NCI-H2196 treated with DMSO at 0.1 percent for 48 hours (cell line): ENCODE measurements at regions not wholly inside any gene's neighbourhood (a gene's known extent, or its start where the extent isn't known, plus 50 kb on each side); places are given as distances from the start of the nearest gene placed in this dataset.
"Not testable (repeated sequence)": the region's sequence is repeated elsewhere in the genome, so short reads cannot be mapped to it uniquely, and the experiment has no call there.

Source experiments
- DNase-seq: peaks from one replicate; lab custom pipeline; 2025; ENCODE audit not compliant: unreplicated experiment; lab: John Stamatoyannopoulos, UW

DNA sequence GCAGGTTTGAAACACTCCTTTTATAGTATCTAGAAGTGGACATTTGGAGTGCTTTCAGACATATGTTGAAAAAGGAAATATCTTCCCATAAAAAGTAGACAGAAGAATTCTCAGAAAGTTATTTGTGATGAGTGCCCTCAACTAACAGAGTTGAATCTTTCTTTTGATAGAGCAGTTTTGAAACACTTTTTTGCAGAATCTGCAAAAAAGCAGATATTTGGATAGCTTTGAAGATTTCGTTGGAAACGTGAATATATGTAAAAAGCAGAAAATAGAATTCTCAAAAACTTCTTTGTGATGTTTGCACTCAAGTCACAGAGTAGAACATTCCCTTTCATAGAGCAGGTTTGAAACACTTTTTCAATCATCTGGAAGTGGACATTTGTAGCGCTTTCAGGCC is 676.4 kb upstream of the ZNF337 start:
- not testable (repeated sequence) for DNase-seq

DNA sequence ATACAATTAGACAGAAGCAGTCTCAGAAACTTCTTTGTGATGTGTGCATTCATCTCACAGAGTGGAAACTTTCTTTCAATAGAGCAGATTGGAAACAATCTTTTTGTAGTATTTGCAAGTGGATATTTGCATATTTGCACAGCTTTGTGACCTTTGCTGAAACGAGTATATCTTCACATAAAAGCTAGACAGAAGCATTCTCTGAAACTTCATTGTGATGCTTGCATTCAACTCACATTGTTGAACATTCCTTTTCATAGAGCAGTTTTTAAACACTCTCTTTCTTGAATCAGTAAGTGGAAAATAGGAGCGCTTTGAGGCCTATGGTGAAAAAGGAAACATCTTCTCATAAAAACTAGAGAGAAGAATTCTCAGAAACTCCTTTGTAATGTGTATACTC is 657.9 kb upstream of the ZNF337 start:
- no peak for DNase-seq

DNA sequence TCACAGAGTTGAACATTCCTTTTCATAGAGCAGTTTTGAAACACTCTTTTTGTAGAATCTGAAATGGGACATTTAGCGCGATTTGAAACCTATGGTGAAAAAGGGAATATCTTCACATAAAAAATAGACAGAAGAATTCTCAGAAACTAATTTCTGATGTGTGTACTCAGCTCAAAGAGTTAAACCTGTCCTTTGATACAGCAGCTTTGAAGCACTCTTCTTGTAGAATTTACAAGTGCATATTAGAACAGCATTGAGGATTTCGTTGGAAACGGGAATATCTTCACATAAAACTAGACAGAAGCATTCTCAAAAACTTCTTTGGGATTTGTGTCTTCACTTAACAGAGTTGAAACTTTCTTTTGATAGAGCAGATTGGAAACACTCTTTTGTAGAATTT is 650.7 kb upstream of the ZNF337 start:
- DNase-seq = no peak

DNA sequence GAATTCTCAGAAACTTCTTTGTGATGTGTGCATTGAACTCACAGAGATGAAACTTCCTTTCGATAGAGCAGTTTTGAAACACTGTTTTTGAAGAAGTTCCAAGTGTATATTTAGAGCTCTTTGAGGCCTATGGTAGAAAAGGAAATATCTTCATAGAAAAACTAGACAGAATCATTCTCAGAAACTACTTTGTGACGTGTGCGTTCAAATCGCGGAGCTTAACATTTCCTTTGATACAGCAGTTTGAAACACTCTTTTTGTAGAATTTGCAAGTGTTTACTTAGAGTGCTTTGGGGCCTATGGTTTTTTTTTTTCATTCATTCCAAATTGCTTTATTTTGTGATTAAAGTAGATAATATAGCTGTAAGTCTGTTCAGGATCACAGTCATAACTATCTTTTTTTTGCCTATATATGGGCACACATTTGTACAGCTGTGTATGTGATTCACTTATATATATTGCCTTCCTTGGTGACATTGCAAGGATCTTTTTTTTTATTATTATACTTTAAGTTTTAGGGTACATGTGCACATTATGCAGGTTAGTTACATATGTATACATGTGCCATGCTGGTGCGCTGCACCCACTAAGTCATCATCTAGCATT is 643.9 kb upstream of the ZNF337 start:
- not testable (repeated sequence) for DNase-seq

DNA sequence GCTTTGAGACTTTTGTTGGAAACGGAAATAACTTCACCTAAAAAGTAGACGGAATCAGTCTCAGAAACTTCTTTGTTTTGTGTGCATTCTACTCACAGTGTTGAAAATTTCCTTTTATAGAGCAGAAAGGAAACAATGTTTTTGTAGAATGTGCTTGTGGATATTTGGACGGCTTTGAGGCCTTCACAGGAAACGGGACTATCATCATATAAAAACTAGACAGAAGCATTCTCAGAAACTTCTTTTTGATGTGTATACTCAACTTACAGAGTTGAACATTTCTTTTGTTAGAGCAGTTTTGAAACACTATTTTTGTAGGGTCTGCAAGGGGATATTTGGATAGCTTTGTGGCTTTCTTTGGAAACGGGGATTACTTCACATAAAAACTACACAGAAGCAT is 627.5 kb upstream of the ZNF337 start:
- no peak for DNase-seq

DNA sequence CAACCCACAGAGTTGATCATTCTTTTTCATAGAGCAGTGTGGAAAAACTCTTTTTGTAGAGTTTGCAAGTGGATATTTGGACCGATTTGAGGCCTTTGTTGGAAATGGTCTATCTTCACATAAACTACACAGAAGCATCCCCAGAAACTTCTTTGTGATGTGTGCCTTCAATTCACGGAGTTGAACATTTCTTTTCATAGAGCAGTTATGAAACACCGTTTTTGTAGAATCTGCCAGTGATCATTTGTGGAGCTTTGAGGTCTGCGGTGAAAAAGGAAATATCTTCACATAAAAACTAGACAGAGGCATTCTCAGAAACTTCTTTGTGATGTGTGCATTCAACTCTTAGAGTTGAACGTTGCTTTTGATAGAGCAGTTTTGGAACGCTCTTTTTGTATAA is 618.4 kb upstream of the ZNF337 start:
- no peak for DNase-seq

DNA sequence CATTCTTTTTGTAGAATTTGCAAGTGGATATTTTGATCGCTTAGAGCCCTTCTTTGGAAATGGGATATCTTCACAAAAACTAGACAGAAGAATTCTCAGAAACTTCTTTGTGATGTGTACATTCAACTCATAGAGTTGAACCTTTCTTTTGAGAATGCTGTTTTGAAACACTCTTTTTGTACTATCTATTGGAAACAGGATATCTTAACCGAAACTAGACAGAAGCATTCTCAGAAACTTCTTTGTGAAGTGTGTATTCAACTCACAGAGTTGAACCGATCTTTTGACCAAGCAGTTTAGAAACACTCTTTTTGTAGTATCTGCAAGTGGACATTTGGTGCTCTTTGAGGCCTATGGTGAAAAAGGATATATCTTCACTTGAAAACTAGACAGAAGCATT is 613.1 kb upstream of the ZNF337 start:
- DNase-seq = not testable (repeated sequence)

DNA sequence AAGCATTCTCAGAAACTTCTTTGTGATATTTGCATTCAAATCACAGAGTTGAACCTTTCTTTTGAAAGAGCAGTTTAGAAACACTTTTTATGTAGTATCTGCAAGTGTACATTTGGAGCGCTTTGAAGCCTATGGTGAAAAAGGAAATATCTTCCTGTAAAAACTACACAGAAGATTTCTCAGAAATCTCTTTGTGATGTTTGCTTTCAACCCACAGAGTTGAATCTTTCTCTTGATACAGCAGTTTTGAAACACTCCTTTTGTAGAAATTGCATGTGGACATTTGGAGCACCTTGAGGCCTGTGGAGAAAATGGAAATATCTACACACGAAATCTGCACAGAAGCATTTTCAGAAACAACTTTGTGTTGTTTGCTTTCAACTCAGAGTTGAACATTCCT is 612.3 kb upstream of the ZNF337 start:
- DNase-seq = no peak

DNA sequence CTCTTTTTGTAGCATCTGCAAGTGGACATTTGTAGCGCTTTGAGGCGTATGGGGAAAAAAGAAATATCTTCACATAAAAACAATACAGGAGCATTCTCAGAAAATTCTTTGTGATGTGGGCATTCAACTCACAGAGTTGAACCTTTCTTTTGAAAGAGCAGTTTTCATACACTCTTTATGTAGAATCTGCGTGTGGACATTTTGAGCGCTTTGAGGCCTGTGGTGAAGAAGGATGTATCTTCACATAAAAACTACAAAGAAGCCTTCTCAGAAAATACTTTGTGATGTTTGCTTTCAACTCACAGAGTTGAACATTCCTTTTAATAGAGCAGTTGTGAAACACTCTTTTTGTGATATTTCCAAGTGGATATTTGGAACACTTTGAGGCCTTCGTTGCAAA is 598.4 kb upstream of the ZNF337 start:
- DNase-seq = no peak

DNA sequence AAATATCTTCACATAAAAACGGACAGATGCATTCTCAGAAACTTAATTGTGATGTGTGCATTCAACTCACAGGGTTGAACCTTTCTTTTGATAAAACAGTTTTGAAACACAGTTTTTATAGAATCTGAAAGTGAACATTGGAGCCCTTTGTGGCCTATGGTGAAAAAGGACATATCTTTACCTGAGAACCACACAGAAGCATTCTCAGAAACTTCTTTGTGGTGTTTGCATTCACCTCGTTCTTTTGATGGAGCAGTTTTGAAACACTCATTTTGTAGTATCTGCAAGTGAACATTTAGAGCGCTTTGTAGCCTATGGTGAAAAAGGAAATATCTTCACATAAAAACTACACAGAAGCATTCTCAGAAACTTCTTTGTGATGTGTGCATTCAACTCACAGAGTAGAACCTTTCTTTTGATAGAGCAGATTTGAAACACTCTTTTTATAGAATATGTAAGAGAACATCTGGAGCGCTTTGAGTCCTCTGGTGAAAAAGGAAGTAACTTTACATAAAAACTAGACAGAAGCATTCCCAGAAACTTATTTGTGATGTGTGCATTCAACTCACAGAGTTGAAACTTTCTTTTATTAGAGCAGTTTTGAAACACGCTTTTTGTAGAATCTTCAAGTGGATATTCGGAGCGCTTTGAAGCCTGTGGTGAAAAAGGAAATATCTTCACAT is 591.9 kb upstream of the ZNF337 start:
- not testable (repeated sequence) for DNase-seq

DNA sequence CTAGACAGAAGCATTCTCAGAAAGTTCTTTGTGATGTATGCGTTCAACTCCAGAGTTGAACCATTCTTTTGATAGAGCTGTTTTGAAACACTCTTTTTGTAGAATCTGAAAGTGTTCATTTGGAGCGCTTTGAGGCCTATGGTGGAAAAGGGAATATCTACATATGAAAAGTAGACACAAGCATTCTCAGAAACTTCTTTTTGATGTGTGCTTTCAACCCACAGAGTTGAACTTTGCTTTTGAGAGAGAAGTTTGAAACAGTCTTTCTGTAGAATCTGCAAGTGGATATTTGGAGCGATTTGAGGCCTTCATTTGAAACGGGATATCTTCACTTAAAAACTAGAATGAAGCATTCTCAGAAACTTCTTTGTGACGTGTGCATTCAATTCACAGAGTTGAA is 582.6 kb upstream of the ZNF337 start:
- no peak for DNase-seq

DNA sequence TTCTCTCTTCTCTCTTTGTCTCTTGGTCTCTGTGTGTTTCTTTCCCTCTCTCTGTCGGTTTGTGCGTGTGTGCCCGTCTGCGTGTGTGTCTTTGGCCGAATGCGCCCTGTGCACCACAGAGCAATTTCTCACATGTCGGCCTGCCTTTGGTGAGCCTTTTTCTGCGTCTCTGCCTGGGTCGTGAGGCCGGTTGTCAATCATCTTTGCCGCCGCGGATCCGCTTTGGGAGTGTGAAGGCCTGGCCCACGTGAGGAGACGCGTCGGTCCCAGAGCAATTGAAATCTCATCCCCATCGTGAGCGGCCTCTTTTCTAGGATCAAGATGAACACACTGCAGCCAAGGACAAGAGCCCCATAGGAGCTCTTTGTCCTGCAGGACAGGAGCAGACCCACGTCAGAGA is 580.7 kb upstream of the ZNF337 start:
- no peak for DNase-seq

DNA sequence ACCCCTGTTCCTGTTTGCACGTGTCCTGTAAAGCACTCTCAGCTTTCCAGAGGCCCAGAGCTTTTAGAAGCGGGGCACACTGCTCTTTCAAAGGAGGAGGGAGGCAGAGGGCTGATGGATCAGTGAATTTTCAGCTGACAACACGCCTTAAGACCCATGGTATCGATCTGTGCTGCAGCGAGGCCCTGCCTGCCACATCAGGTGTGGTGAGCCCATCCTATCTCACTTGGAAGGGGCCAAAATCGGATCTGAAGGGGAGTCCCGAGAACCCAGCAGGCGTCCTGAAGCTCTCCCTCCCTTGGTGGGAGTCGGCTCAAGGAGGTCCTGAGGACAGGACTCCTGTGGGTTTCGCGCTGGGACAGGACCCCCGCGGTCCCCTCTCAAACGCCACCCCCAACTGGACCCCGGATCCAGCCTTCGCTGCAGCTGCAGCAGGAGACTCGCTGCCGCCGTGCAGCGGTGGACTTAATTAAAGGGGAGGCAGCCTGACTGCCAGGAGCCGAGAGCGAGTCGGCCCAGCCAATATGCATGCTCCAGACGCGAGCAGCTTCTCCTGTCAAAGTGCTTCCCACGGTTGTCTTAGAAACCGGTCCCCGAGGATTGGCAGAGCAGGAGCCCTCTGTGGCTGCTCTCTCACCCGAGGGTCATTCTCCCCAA is 580.0 kb upstream of the ZNF337 start:
- no peak for DNase-seq

DNA sequence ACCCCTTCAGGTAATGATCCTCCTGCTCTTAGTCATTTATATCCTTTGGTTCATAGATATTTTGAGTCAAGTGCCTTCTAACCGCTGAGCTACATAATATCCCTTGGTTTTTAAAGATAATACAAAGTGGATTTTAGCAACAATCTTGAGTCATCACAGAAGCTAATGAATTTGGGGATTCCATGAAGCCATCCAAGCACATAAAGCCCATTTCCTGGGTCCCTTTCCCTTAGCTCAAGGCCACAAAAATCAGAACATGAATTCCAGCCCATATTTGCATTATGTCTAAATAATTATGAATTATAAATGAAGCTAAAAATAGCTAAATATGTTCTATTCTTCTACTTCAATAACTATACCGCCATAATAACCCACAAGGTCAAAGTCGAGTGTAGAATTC is 572.1 kb upstream of the ZNF337 start:
- not testable (repeated sequence) for DNase-seq

DNA sequence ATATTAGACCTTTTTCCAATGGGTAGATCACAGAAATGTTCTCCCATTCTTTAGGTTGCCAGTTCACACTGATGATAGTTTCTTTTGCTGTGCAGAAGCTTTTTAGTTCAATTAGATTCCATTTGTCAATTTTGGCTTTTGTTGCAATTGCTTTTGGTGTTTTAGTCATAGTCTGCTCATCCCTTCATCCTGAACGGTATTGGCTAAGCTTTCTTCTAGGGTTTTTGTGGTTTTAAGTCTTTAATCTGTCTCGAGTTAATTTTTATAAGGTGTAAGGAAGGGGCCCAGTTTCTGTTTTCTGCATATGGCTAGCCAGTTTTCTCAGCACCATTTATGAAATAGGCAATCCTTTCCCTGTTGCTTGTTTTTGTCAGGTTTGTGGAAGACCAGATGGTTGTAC is 564.3 kb upstream of the ZNF337 start:
- not testable (repeated sequence) for DNase-seq

DNA sequence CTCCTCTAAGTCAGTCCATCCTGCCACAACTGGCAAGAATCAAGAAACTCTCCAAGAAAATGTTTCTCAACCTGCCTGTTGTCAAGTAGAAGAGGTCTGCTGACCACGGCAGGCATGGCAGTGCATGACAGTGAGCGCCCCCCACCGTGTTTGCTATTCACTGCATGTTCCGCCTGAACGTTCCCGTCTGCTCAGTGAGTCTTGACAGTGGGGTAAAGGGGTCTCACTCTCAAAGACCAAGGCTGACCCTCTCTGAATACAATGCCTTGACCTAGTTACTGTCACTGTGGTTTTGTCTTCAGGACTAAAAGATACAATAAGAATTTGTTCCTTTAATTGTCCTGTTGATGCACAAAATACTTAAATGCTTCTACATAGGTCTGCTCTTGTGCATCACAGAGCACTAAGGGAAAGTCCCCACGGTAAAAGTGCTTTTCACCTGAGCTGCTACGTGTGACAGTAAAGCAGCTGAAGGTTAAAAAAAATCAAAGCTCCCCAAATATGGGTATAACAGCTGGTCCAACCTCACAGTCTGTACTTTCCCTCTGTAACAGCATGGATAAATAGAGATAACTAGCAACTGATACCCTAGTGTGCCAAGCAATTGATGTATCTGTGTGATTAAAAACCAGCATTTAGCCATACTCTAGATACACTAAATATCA is 555.8 kb upstream of the ZNF337 start:
- DNase-seq = not testable (repeated sequence)

DNA sequence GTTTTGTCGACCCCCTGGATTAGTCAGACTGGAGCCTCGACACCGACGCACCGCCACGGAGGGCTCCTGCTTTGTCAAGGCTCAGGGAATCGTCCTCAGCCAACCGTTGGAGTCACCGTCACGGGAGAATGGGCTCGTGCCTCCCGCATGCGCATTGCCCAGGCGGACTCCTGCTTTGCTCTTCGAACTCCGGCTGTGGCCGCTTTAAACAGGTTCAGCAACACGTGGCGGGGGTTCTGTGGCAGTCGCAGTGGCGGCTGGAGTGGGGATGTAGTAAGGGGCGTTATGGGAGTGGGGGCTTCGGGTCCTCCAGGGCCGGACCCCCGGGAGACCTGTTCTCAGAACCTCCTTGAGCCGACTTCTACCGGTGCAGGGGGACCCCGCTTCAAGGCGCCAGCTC is 554.7 kb upstream of the ZNF337 start:
- DNase-seq = not testable (repeated sequence)

DNA sequence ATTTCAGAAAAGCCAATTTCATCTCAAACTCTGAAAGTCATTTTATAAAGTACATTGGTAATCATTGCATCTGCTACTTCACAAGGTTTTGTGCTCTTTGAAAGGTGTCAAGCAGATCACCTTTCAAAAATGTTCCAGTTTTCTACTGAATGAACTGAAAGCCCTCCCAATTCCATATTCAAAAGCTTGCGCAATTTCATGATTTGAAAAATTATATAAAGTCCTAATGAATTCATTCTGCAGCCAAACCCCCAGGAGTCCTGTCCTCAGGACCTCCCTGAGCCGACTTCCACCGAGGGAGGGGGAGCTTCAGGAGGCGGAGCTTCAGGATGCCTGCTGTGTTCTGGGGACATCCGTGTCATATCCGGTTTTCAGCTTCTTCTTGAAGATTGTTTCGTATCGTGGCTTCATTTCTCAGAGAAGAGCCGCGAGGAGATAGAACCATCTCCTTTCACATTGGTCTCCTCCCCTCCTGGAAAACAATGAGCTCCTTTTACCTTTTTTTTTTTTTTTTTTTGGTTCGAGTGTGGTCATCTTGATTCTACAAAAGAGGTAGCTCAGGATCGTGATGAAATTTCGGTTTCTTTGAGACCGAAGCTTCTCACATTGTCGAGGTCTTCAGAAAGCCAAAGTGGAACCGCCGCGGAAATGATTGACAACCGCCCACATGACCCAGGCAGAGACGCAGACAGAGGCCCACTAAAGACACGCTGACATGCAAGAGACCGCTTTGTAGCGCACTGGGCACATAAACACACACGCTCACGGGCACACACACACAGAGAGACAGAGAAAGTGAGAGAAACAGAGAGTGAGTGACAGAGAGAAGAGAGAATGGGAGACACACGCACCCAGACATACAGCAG is 553.8 kb upstream of the ZNF337 start:
- DNase-seq = not testable (repeated sequence)

DNA sequence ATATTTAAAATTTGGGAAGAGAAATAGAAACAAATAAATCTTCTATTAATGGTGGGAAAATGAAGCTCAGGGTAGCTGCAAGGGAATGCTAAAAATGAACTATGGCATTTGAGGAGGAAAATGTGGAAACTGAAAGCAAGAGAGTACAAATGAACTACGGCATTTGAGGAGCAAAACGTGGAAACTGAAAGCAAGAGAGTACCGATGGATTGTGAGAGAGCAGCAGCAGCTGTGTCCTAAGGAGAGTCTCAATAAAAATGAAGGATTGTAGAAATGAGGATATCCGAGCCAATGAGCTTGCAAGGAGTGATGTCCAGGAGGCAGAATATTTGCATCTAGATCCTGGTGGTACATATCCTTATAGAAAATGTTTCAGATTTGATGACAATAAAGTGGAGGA is 547.1 kb upstream of the ZNF337 start:
- DNase-seq = no peak

DNA sequence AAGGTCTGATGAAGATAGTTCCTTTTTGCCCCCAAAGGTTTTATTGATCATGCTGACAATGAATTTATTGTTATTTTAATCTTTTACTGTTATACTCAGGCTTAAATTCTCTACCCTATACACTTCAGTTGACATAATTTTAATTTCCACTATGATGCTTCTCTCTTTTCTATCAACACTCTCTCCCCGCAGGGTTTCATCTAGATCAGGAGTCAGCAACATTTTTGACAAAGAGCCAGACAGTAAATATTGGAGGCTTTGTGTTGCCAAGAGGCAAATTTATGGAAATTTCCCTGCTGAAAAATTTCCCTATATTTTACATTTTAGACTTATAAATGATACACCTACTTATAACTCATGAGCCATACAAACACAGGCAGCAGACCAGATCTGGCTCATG is 524.0 kb upstream of the ZNF337 start:
- not testable (repeated sequence) for DNase-seq

DNA sequence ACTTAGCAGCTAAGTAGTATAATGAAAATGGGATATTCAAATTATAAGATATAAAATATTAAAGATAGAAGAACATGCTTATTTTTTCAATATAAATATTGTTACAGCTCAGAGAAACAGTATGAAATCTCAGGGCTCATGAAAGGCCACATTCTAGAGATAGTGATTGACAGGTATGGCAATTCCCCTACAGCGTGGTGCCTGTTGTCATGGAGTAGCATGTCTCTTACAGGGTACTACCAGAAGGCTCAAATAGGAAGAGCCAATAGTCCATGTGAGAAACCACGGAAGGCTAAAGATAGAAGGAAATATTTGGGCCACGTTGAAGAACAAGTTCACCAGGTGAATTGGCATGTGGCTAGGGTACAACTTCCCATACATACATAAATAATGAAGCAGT is 522.9 kb upstream of the ZNF337 start:
- DNase-seq = not testable (repeated sequence)
